ENCODE measurements at regions not wholly inside any gene's neighbourhood (a gene's known extent, or its start where the extent isn't known, plus 50 kb on each side); places are given as distances from the start of the nearest gene placed in this dataset.

GRCh38 chr1:157418231-157418630 lies 134.1 kb downstream of the FCRL5 start:
- CTCF ChIA-PET = no interaction called here
- POLR2A ChIA-PET = no interaction called here
- H3K27ac ChIP-seq (ENCODE audit: low read depth, low read length) = no peak overlapping the region
- H3K4me3 ChIP-seq (ENCODE audit: low read depth, low read length) = no peak overlapping the region
- no peak for DNase-seq (ENCODE audit: low read depth, low spot score)
- H3K9me3 ChIP-seq (ENCODE audit: control insufficient read depth, insufficient read depth, low read length) = no peaks in the 10 kb centered on the region
- H3K27me3 ChIP-seq (ENCODE audit: control insufficient read depth, insufficient read depth, low read length) = no peaks in the 10 kb centered on the region
- TF ChIP-seq CTCF (IDR thresholded peaks at IDR 0.05; ENCODE audit: low read depth, low read length) = no peak

- no peak for TF ChIP-seq CTCF (IDR thresholded peaks at IDR 0.05; ENCODE audit: low read depth, low read length)
- Histone ChIP-seq H3K27ac (ENCODE audit: low read depth, low read length) (no peak overlapping the region), H3K27me3 (ENCODE audit: control insufficient read depth, insufficient read depth, low read length) (no peaks in the 10 kb centered on the region), H3K4me3 (ENCODE audit: low read depth, low read length) (no peak overlapping the region), H3K9me3 (ENCODE audit: control insufficient read depth, insufficient read depth, low read length) (no peaks in the 10 kb centered on the region)
- DNase-seq (ENCODE audit: low read depth, low spot score) = no peak
- POLR2A ChIA-PET = no interaction called here
- CTCF ChIA-PET = no interaction called here
Observed at GRCh38 chr1:157415661-157416060, 136.7 kb downstream of the FCRL5 start.

GRCh38 chr1:157412308-157412707 lies 140.0 kb downstream of the FCRL5 start:
- Histone ChIP-seq H3K4me3 (ENCODE audit: low read depth, low read length) (no peak overlapping the region), H3K9me3 (ENCODE audit: control insufficient read depth, insufficient read depth, low read length) (no peaks in the 10 kb centered on the region), H3K27ac (ENCODE audit: low read depth, low read length) (no peak overlapping the region), H3K27me3 (ENCODE audit: control insufficient read depth, insufficient read depth, low read length) (no peaks in the 10 kb centered on the region)
- CTCF ChIA-PET = no interaction called here
- POLR2A ChIA-PET = no interaction called here
- TF ChIP-seq CTCF (IDR thresholded peaks at IDR 0.05; ENCODE audit: low read depth, low read length) = no peak
- no peak for DNase-seq (ENCODE audit: low read depth, low spot score)

- Histone ChIP-seq H3K9me3 (ENCODE audit: control insufficient read depth, insufficient read depth, low read length) (no peaks in the 10 kb centered on the region), H3K27me3 (ENCODE audit: control insufficient read depth, insufficient read depth, low read length) (no peaks in the 10 kb centered on the region), H3K4me3 (ENCODE audit: low read depth, low read length) (no peak overlapping the region), H3K27ac (ENCODE audit: low read depth, low read length) (no peak overlapping the region)
- DNase-seq (ENCODE audit: low read depth, low spot score) = no peak
- POLR2A ChIA-PET = no interaction called here
- CTCF ChIA-PET = no interaction called here
- no peak for TF ChIP-seq CTCF (IDR thresholded peaks at IDR 0.05; ENCODE audit: low read depth, low read length)
Observed at GRCh38 chr1:157411769-157412168, 140.5 kb downstream of the FCRL5 start.

- Histone ChIP-seq H3K9me3 (ENCODE audit: control insufficient read depth, insufficient read depth, low read length) (no peaks in the 10 kb centered on the region), H3K4me3 (ENCODE audit: low read depth, low read length) (no peak overlapping the region), H3K27me3 (ENCODE audit: control insufficient read depth, insufficient read depth, low read length) (no peaks in the 10 kb centered on the region), H3K27ac (ENCODE audit: low read depth, low read length) (no peak overlapping the region)
- no peak for TF ChIP-seq CTCF (IDR thresholded peaks at IDR 0.05; ENCODE audit: low read depth, low read length)
- CTCF ChIA-PET = no interaction called here
- DNase-seq (ENCODE audit: low read depth, low spot score) = no peak
- POLR2A ChIA-PET = no interaction called here
Observed at GRCh38 chr1:157411064-157411463, 141.3 kb downstream of the FCRL5 start.
